GM18868 (cell line): ENCODE measurements at regions not wholly inside any gene's neighbourhood (a gene's known extent, or its start where the extent isn't known, plus 50 kb on each side); places are given as distances from the start of the nearest gene placed in this dataset.

ENCODE experiments used
- ATAC-seq: cut with Tn5 transposase; IDR thresholded peaks from one replicate; pipeline ENCODE4 v1.9.1; 2021; ENCODE audit warnings: mild to moderate bottlenecking, moderate library complexity; ENCODE audit not compliant: unreplicated experiment

- ATAC-seq = no peak
These were observed 57.0 kb upstream of the CDKN3 start for GRCh38 chr14:54339771-54340170.

GRCh38 chr14:54342806-54343205, 54.0 kb upstream of the CDKN3 start:
- no peak for ATAC-seq

GRCh38 chr14:54343272-54344121, 53.3 kb upstream of the CDKN3 start:
- no peak for ATAC-seq

GRCh38 chr14:54344445-54344844, 52.4 kb upstream of the CDKN3 start:
- ATAC-seq = peak; percentile 85

GRCh38 chr14:54346257-54346656, 50.5 kb upstream of the CDKN3 start:
- ATAC-seq = no peak
